ENCODE measurements at regions not wholly inside any gene's neighbourhood (a gene's known extent, or its start where the extent isn't known, plus 50 kb on each side); places are given as distances from the start of the nearest gene placed in this dataset.

DNA sequence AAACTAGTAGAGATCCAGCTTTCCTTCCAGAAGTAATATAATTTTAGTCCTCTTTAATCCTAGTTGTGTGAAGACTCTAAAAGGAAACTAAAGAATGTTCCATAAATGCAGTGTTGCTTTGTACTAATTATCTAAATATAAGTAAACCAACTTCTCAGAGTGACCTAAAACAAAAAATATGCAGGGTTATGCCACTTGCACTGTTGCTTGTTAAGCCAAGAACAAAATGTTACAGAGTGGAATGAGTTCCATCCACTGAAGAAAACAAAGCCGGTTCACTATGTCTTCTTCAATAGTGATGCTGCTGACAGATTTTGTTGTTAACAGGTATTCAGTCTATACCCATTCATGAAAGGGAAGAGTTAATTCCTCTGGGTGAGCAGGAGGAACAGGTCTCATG is 252.0 kb upstream of the DIAPH2 start:
- H3K27ac ChIP-seq: no peak overlapping the region
- no peaks in the 10 kb centered on the region for H3K79me2 ChIP-seq
- H3K4me2 ChIP-seq: no peak overlapping the region
- no peaks in the 10 kb centered on the region for H4K20me1 ChIP-seq (ENCODE audit: insufficient read depth, poor library complexity, severe bottlenecking)
- no peak overlapping the region for H2AFZ ChIP-seq
- TF ChIP-seq EZH2phosphoT487 (IDR thresholded peaks at IDR 0.05; ENCODE audit: low read depth, severe bottlenecking, unreplicated experiment) (no peak), EZH2 (IDR thresholded peaks at IDR 0.05; ENCODE audit: borderline replicate concordance) (no peak)
- TF ChIP-seq, protein P1, sequence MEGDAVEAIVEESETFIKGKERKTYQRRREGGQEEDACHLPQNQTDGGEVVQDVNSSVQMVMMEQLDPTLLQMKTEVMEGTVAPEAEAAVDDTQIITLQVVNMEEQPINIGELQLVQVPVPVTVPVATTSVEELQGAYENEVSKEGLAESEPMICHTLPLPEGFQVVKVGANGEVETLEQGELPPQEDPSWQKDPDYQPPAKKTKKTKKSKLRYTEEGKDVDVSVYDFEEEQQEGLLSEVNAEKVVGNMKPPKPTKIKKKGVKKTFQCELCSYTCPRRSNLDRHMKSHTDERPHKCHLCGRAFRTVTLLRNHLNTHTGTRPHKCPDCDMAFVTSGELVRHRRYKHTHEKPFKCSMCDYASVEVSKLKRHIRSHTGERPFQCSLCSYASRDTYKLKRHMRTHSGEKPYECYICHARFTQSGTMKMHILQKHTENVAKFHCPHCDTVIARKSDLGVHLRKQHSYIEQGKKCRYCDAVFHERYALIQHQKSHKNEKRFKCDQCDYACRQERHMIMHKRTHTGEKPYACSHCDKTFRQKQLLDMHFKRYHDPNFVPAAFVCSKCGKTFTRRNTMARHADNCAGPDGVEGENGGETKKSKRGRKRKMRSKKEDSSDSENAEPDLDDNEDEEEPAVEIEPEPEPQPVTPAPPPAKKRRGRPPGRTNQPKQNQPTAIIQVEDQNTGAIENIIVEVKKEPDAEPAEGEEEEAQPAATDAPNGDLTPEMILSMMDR (IDR thresholded peaks at IDR 0.05; ENCODE audit: poor library complexity): no peak
- no peak overlapping the region for H3K4me3 ChIP-seq
- H3K9me3 ChIP-seq (ENCODE audit: low read depth): no peaks in the 10 kb centered on the region
- peaks cover 5% of the 10 kb centered on the region for H3K4me1 ChIP-seq (ENCODE audit: insufficient read depth)
- H3K36me3 ChIP-seq (replicated peaks; ENCODE audit: insufficient read depth, low read depth): no peaks in the 10 kb centered on the region
- WGBS (ENCODE audit: low lambda C conversion rate, missing lambda C conversion rate): 81% methylated on average over 1 of the region's 1 CpG
- H3K9me2 ChIP-seq (replicated peaks; ENCODE audit: insufficient read depth): no peaks in the 10 kb centered on the region
- H3K27me3 ChIP-seq: no peaks in the 10 kb centered on the region
- DNase-seq (ENCODE audit: low spot score): no peak

DNA sequence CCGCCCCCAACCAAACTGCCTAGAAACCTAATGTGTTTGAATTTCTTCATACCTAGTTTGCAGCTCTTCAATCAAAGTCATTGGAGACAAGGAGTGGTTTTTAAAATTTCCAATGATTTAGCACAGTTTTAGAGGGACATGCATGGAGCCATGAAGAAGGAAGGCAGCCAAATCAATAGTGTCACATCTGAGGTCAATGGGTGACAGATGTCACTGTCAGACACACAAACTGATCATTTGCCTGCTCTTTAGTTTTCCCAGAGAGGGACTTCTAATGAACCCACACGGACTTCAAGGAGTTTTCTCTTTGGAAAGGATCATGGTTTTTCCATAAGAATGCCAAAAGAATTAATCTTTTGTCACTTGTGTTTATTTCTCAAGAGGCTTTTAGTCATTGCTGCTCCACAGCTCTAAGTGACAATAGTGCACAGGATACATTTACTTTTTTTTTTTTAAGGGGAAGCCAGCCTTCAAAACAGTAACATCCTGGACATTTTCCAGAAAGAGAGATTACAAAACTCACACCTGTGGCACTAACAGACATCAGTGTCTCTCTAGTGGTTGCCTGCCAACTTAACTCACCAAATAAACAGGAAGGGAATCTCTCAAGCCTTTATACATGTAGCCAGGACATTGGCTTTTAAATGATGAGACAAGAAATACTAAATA is 251.1 kb upstream of the DIAPH2 start:
- Histone ChIP-seq H3K4me3 (no peak overlapping the region), H3K79me2 (no peaks in the 10 kb centered on the region), H3K36me3 (replicated peaks; ENCODE audit: insufficient read depth, low read depth) (no peaks in the 10 kb centered on the region), H3K9me2 (replicated peaks; ENCODE audit: insufficient read depth) (no peaks in the 10 kb centered on the region), H3K27me3 (no peaks in the 10 kb centered on the region), H2AFZ (no peak overlapping the region), H3K4me1 (ENCODE audit: insufficient read depth) (peaks cover 5% of the 10 kb centered on the region), H3K9me3 (ENCODE audit: low read depth) (no peaks in the 10 kb centered on the region), H4K20me1 (ENCODE audit: insufficient read depth, poor library complexity, severe bottlenecking) (no peaks in the 10 kb centered on the region), H3K4me2 (no peak overlapping the region), H3K27ac (no peak overlapping the region)
- TF ChIP-seq EZH2phosphoT487 (IDR thresholded peaks at IDR 0.05; ENCODE audit: low read depth, severe bottlenecking, unreplicated experiment) (no peak), EZH2 (IDR thresholded peaks at IDR 0.05; ENCODE audit: borderline replicate concordance) (no peak)
- TF ChIP-seq, protein P1 (IDR thresholded peaks at IDR 0.05; ENCODE audit: poor library complexity): no peak
- DNase-seq (ENCODE audit: low spot score): no peak
- 59% methylated on average over 2 of the region's 2 CpGs for WGBS (ENCODE audit: low lambda C conversion rate, missing lambda C conversion rate)

DNA sequence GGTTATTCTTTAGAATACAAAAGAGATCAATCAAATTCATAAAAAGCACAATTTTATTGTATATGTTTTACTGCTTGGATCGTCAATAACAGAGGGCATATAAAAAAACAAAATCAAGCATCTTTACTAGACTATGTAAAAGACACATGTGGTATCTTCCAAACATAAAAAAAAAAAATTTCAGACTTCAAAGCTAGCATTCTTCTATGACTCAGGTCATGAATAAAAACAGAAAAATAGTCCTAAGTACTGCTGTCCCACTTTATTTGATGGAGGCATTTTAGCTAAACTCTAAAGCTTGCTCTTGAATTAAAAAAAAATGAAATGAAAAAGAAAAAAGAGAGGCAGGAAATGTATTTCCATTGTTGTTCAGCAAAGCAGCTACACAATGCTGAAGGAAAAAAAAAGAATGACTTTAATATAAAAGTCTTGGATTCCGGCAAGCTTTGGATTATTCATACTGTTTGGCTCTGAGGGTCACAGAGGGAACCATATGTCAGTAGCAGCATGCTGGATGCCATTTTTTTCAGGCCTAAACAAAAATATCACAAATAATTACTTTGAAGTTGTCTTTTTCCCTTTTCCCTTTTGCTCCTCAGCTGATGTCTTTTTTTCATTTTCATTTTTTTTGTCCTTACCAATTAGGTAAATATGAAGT is 249.1 kb upstream of the DIAPH2 start:
- no peaks in the 10 kb centered on the region for H3K9me2 ChIP-seq (replicated peaks; ENCODE audit: insufficient read depth)
- no peak overlapping the region for H3K4me3 ChIP-seq
- WGBS (ENCODE audit: low lambda C conversion rate, missing lambda C conversion rate): 85% methylated on average over 2 of the region's 2 CpGs
- no peaks in the 10 kb centered on the region for H3K79me2 ChIP-seq
- no peak for DNase-seq (ENCODE audit: low spot score)
- H3K27me3 ChIP-seq: no peaks in the 10 kb centered on the region
- H3K4me2 ChIP-seq: no peak overlapping the region
- peaks cover 5% of the 10 kb centered on the region for H3K4me1 ChIP-seq (ENCODE audit: insufficient read depth)
- H2AFZ ChIP-seq: no peak overlapping the region
- H3K36me3 ChIP-seq (replicated peaks; ENCODE audit: insufficient read depth, low read depth): no peaks in the 10 kb centered on the region
- no peaks in the 10 kb centered on the region for H4K20me1 ChIP-seq (ENCODE audit: insufficient read depth, poor library complexity, severe bottlenecking)
- H3K9me3 ChIP-seq (ENCODE audit: low read depth): no peaks in the 10 kb centered on the region
- H3K27ac ChIP-seq: no peak overlapping the region
- no peak for TF ChIP-seq EZH2phosphoT487 (IDR thresholded peaks at IDR 0.05; ENCODE audit: low read depth, severe bottlenecking, unreplicated experiment)
- TF ChIP-seq EZH2 (IDR thresholded peaks at IDR 0.05; ENCODE audit: borderline replicate concordance): no peak
- TF ChIP-seq, protein P1 (IDR thresholded peaks at IDR 0.05; ENCODE audit: poor library complexity): no peak
